Endothelial cell of umbilical vein (primary cell): ENCODE measurements at regions not wholly inside any gene's neighbourhood (a gene's known extent, or its start where the extent isn't known, plus 50 kb on each side); places are given as distances from the start of the nearest gene placed in this dataset.

Experiments used
- CTCF ChIP-seq, 2 donors: IDR thresholded peaks; 1 replicate in 1 of 2; 2 replicates in 1 of 2; pipeline ENCODE4 v1.5.1; 2011; ENCODE audit warnings: low read length in 2 of 2, mild to moderate bottlenecking in 2 of 2, moderate library complexity in 2 of 2, control low read depth in 1 of 2, inconsistent platforms in 1 of 2, low read depth in 1 of 2; ENCODE audit not compliant: insufficient read depth in 1 of 2; ENCODE audit errors: extremely low read depth in 1 of 2
- EZH2 ChIP-seq: IDR thresholded peaks from 2 replicates; pipeline ENCODE4 v1.6.1; 2012; ENCODE audit warnings: borderline replicate concordance, low read depth, mild to moderate bottlenecking, moderate library complexity, low read length, inconsistent platforms; ENCODE audit not compliant: severe bottlenecking
- FOS ChIP-seq: IDR thresholded peaks from 2 replicates; pipeline ENCODE4 v1.6.1; 2011; ENCODE audit warnings: mild to moderate bottlenecking, low read length, moderate library complexity, borderline replicate concordance; ENCODE audit not compliant: insufficient read depth
- JUN ChIP-seq: IDR thresholded peaks from 2 replicates; pipeline ENCODE4 v1.6.1; 2011; ENCODE audit warnings: borderline replicate concordance, low read depth; ENCODE audit not compliant: insufficient read length, insufficient read depth
- POLR2A ChIP-seq: IDR thresholded peaks from 2 replicates; pipeline ENCODE4 v1.6.1; 2012; ENCODE audit warnings: low read depth, mild to moderate bottlenecking, control low read depth, low read length
- POLR2AphosphoS5 ChIP-seq: IDR thresholded peaks from 2 replicates; pipeline ENCODE4 v1.6.1; 2012; ENCODE audit warnings: low read depth, mild to moderate bottlenecking, control low read depth, low read length, moderate library complexity; ENCODE audit not compliant: insufficient read depth
- TF ChIP-seq, protein P1 (sequence below): IDR thresholded peaks from 2 replicates; pipeline ENCODE4 v1.6.1; 2011; ENCODE audit not compliant: insufficient read depth, insufficient read length

DNA sequence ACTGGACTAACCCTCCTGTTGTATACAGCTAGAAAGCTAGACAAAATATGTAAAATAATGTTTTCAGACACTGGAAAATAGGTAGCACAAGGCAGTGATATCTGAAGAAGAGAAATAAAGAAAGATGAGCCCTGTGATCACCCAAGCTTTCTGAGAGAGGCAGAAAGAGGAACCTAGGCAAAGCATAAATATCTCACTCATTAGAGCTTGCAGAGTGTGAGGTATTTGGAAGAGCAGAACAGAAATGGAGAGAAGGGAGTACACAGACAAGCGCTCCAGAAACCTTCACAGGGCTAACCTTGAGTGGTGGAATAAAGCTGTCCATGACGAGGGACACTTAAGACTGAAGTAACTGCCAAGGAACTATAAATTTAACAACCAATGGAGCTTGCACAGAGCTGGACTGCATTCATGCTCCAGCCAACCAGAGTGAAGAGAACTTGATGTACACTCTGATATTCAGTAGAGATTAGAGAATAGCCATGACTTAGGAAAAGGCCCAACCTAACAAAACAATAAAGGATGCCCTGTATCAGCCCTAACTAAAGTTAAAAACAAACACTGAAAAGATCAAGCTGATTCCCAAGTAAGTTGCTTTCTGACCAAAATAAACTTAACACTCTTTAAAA is 280.9 kb upstream of the STXBP5 start:
- TF ChIP-seq CTCF (IDR thresholded peaks at IDR 0.05; ENCODE audit: extremely low read depth in 1 of 2, insufficient read depth in 1 of 2, low read depth in 1 of 2, low read length in 2 of 2) (no peak), POLR2A (no peak), POLR2AphosphoS5 (no peak), FOS (no peak), EZH2 (no peak), JUN (no peak)
- TF ChIP-seq, protein P1, sequence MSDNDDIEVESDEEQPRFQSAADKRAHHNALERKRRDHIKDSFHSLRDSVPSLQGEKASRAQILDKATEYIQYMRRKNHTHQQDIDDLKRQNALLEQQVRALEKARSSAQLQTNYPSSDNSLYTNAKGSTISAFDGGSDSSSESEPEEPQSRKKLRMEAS = no peak
